HG03442 (cell line): ENCODE measurements at regions not wholly inside any gene's neighbourhood (a gene's known extent, or its start where the extent isn't known, plus 50 kb on each side); places are given as distances from the start of the nearest gene placed in this dataset.
"Not testable (repeated sequence)": the region's sequence is repeated elsewhere in the genome, so short reads cannot be mapped to it uniquely, and the experiment has no call there.

Experiments used
- ATAC-seq: cut with Tn5 transposase; IDR thresholded peaks from one replicate; pipeline ENCODE4 v1.9.1; 2021; ENCODE audit warnings: mild to moderate bottlenecking, moderate library complexity; ENCODE audit not compliant: unreplicated experiment

GRCh38 chr4:126853715-126854114 lies 779.0 kb upstream of the INTU start:
- ATAC-seq: no peak

- ATAC-seq: no peak
Observed at GRCh38 chr4:126856906-126857305, 775.9 kb upstream of the INTU start.

DNA sequence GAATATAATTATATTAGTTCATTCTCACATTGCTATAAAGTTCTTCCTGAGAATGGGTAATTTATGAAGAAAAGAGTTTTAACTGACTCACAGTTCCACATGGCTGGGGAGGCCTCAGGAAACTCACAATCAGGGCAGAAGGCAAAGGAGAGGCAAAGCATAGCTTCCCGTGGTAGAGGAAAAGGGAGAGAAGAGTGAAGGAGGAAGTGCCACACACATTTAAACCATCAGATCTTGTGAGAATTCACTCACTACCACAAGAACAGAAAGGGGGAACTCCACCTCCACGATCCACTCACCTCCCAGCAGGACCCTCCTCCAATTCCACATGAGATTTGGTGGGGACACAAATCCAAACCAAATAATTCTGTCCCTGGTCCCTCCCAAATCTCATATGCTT lies 773.4 kb upstream of the INTU start:
- no peak for ATAC-seq

- ATAC-seq: no peak
Observed at GRCh38 chr4:126859872-126860271, 772.9 kb upstream of the INTU start.

- ATAC-seq: no peak
Observed at GRCh38 chr4:126860308-126860707, 772.4 kb upstream of the INTU start.

DNA sequence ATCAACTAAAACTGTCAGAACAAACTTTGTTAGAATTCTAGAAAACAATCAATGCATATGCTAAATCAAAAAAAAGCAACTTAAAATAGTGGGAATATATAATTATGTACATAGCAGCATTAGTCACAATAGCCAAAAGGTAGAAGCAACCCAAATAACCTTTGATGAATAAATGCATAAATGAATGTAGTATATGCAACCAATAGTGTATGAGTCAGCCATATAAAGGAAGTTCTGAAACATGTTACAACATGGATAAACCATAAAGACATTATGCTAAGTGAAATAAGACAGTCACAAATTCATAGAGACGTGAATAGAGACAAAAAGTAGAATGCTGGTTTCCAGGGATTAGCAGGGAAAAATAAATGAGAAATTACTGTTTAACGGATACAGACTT lies 762.8 kb upstream of the INTU start:
- no peak for ATAC-seq

GRCh38 chr4:126871810-126872209 lies 760.9 kb upstream of the INTU start:
- ATAC-seq: no peak

- no peak for ATAC-seq
Observed at GRCh38 chr4:126874533-126874932, 758.2 kb upstream of the INTU start.

- ATAC-seq: no peak
Observed at GRCh38 chr4:126888968-126889367, 743.8 kb upstream of the INTU start.

- ATAC-seq: no peak
Observed at GRCh38 chr4:126890383-126890782, 742.4 kb upstream of the INTU start.

- no peak for ATAC-seq
Observed at GRCh38 chr4:126890994-126891393, 741.8 kb upstream of the INTU start.

DNA sequence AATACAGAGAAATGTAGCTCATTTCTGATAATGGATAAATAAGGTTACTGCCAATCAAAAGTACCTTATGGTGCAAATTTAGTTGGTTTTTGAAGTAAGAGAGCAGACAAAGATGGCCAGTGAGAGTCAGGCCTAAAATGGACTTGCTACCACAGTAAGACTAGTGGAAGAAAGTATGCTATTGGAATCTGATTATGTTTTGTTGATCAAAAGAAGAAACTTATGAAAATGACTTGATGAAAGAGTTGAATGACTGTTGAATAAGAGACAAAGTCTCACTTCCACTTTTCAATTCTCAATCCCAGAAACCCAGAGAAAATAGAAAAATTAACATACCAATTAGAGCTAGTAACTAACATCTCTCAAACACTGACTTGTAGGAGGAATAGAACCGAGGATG lies 737.8 kb upstream of the INTU start:
- ATAC-seq: no peak

DNA sequence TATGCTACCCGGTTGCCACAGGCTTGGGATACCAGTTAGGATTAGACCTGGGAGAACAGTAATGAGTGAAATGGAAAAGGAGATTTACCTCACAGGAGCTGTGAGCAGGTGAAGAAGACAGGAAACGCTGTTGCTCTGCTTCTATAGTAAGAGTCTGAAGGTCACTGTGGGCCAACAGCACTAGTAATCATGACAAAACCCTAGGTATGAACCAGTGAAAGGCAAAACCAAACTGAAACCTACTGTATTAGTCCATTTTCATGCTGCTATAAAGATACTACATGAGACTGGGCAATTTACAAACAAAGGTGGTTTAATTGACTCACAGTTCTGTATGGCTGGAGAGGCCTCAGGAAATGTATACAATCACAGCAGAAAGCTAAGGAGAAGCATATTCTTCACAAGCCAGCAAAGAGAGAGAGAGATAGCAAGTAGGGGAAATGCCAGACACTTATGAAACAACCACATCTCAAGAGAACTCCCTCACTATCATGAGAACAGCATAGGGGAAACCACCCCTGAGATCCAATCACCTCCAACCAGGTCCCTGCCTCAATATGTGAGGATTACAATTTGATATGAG lies 736.7 kb upstream of the INTU start:
- ATAC-seq: no peak

- no peak for ATAC-seq
Observed at GRCh38 chr4:126897038-126897437, 735.7 kb upstream of the INTU start.

- no peak for ATAC-seq
Observed at GRCh38 chr4:126898815-126899214, 733.9 kb upstream of the INTU start.

GRCh38 chr4:126899331-126899801 lies 733.4 kb upstream of the INTU start:
- ATAC-seq: no peak

GRCh38 chr4:126906466-126906865 lies 726.3 kb upstream of the INTU start:
- ATAC-seq: no peak

GRCh38 chr4:126907389-126907788 lies 725.4 kb upstream of the INTU start:
- no peak for ATAC-seq

- no peak for ATAC-seq
Observed at GRCh38 chr4:126916049-126916625, 716.6 kb upstream of the INTU start.

DNA sequence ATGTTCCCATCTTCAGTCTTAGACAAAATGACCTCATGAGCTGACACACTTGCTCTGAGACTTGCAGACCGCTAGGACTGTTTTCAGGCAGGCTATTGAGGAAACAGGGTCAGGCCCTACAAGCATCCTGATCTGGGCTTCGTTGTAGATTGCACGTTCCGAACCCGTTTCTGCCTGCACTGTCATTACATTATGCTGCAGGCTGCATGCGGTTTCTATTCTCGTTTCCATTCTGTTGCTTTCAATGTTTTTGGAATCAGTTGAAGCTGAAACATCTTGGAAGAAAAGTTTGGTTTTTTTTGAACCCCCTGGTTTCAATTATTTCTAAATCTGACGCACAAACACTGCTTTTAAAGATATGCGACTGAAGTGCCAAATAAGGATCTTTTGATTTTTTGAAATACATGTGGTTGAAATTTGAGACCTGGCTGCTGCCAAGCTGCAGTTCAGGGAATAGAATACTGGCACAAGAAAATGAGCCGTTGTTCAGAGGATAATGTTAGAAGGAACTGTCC lies 716.1 kb upstream of the INTU start:
- ATAC-seq: no peak

GRCh38 chr4:126922328-126922938 lies 710.3 kb upstream of the INTU start:
- ATAC-seq: not testable (repeated sequence)

GRCh38 chr4:126924237-126924636 lies 708.5 kb upstream of the INTU start:
- no peak for ATAC-seq
